ENCODE measurements at regions not wholly inside any gene's neighbourhood (a gene's known extent, or its start where the extent isn't known, plus 50 kb on each side); places are given as distances from the start of the nearest gene placed in this dataset.

- H3K9me3 ChIP-seq = no peaks in the 10 kb centered on the region
- no peak overlapping the region for H3K4me3 ChIP-seq
- H3K36me3 ChIP-seq = no peaks in the 10 kb centered on the region
- H3K4me1 ChIP-seq = no peaks in the 10 kb centered on the region
- no peaks in the 10 kb centered on the region for H3K27me3 ChIP-seq
- TF ChIP-seq POLR2A (IDR thresholded peaks at IDR 0.05) (no peak), CTCF (IDR thresholded peaks at IDR 0.05) (no peak)
- intact Hi-C loops (cut with DNase I; ENCODE audit: low total_unique reads) = no loop called here
- no peak for DNase-seq
- H3K27ac ChIP-seq = no peak overlapping the region
These were observed 247.1 kb upstream of the CDIN1 start for GRCh38 chr15:36332301-36332700.

GRCh38 chr15:36332896-36333295, 246.5 kb upstream of the CDIN1 start:
- Histone ChIP-seq H3K27me3 (no peaks in the 10 kb centered on the region), H3K4me3 (no peak overlapping the region), H3K9me3 (no peaks in the 10 kb centered on the region), H3K4me1 (no peaks in the 10 kb centered on the region), H3K27ac (no peak overlapping the region), H3K36me3 (no peaks in the 10 kb centered on the region)
- DNase-seq = no peak
- intact Hi-C loops (cut with DNase I; ENCODE audit: low total_unique reads) = no loop called here
- no peak for TF ChIP-seq CTCF (IDR thresholded peaks at IDR 0.05)
- no peak for TF ChIP-seq POLR2A (IDR thresholded peaks at IDR 0.05)

- Histone ChIP-seq H3K36me3 (no peaks in the 10 kb centered on the region), H3K4me1 (no peaks in the 10 kb centered on the region), H3K27ac (no peak overlapping the region), H3K9me3 (no peaks in the 10 kb centered on the region), H3K27me3 (no peaks in the 10 kb centered on the region), H3K4me3 (no peak overlapping the region)
- no peak for DNase-seq
- intact Hi-C loops (cut with DNase I; ENCODE audit: low total_unique reads) = no loop called here
- TF ChIP-seq CTCF (IDR thresholded peaks at IDR 0.05) (no peak), POLR2A (IDR thresholded peaks at IDR 0.05) (no peak)
These were observed 245.4 kb upstream of the CDIN1 start for GRCh38 chr15:36334059-36334458.

GRCh38 chr15:36335224-36335623, 244.2 kb upstream of the CDIN1 start:
- intact Hi-C loops (cut with DNase I; ENCODE audit: low total_unique reads) = no loop called here
- no peak for DNase-seq
- no peaks in the 10 kb centered on the region for H3K4me1 ChIP-seq
- H3K4me3 ChIP-seq = no peak overlapping the region
- H3K36me3 ChIP-seq = no peaks in the 10 kb centered on the region
- no peaks in the 10 kb centered on the region for H3K27me3 ChIP-seq
- no peaks in the 10 kb centered on the region for H3K9me3 ChIP-seq
- no peak for TF ChIP-seq CTCF (IDR thresholded peaks at IDR 0.05)
- TF ChIP-seq POLR2A (IDR thresholded peaks at IDR 0.05) = no peak
- no peak overlapping the region for H3K27ac ChIP-seq

DNA sequence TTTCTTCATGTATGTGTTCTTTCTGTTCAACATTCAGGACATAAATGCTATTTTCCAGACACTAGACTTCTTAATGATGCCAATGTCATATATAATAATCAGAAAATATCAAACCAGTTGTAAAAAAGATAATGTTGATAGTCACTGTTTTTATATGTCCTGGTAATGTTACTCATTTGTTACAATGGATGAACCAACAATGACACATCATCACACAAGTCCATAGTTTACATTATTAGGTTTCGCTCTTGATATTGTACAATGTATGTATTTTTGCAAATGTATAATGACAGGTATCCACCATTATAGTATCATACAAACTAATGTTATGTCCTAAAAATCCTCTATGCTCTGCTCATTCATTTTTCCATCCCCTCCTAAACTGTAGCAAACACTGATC, 243.8 kb upstream of the CDIN1 start:
- H3K27ac ChIP-seq = no peak overlapping the region
- H3K4me1 ChIP-seq = no peaks in the 10 kb centered on the region
- H3K27me3 ChIP-seq = no peaks in the 10 kb centered on the region
- intact Hi-C loops (cut with DNase I; ENCODE audit: low total_unique reads) = no loop called here
- no peaks in the 10 kb centered on the region for H3K36me3 ChIP-seq
- H3K9me3 ChIP-seq = no peaks in the 10 kb centered on the region
- no peak for DNase-seq
- H3K4me3 ChIP-seq = no peak overlapping the region
- no peak for TF ChIP-seq CTCF (IDR thresholded peaks at IDR 0.05)
